HG03378 (cell line): ENCODE measurements at regions not wholly inside any gene's neighbourhood (a gene's known extent, or its start where the extent isn't known, plus 50 kb on each side); places are given as distances from the start of the nearest gene placed in this dataset.
A peak's percentile ranks its signal among the peaks of the same experiment; 100 is the strongest.
"Not testable (repeated sequence)": the region's sequence is repeated elsewhere in the genome, so short reads cannot be mapped to it uniquely, and the experiment has no call there.

Experiments
- ATAC-seq: cut with Tn5 transposase; IDR thresholded peaks from one replicate; pipeline ENCODE4 v1.9.1; 2021; ENCODE audit warnings: mild to moderate bottlenecking, moderate library complexity; ENCODE audit not compliant: unreplicated experiment

DNA sequence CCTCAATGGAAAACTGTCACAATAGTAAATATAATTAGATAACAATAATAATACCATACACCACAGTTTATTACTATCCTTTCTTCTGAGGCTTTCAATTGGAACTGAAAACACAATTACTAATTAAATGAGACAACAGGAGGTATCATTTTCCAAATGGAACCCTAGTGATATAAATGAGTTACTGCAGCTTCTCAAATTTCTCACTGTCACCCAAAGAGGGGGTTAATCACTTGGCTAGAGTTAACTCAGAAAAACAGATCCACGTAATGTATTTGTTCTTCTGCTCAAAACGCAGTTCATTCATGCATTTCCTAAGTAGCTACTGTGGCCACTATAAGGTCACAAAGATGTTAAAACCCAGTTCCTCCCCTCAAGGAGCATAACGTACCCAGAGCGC, 120.9 kb upstream of the FOXN3 start:
- ATAC-seq, result no peak

DNA sequence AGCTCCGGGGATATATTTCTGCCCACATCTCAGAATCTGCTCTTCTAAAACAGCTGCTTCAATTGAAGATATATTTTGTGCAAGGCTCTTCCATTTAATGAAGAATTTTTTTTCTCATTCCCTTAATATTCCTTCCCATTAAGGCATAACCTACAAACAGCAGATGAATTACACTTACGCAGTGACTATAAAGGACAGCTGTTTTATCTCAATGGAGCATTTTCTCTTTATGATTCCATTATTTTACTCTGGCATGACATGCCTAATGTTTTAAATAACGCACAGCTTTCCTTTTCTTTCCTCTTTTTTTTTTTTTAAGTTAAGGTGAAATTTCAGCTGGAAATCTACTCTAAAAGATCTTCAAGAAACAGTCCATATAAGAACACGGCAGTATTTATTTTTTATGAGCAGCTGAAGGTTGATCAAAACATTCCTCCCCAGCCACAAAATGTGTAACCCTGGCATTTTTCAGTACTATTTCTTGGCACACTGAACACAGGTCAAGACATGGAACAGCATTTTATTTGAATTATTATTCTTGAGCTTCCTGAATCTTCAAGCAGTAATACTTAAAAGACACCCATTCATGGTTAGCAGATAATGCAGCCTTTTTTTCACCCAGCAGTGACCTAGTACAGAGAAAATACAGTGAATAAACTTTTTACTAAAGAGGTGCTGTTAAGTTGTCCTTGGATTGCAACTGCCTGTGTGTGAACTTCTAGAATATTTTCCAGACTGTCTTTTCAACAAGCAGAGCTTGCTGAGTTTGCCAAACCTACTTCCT, 118.1 kb upstream of the FOXN3 start:
- ATAC-seq, result no peak

DNA sequence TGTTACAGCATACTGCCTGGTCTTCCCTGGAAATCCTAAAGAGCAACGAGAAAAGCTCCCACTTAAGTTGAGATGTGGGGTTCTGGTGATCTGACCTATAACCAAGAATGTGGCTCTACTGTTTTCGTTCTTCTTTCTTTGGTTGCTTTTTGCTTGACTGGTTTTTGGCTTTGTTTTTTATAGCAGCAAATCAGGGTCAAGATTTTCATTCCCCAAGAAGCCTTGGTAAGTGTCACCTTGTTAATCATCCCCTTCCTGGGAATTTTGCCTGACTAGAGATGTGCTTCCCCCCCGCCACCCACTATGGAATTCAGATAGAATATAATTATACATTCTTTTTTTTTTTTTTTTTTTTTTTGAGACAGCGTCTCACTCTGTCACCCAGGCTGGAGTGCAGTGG, 116.7 kb upstream of the FOXN3 start:
- ATAC-seq, result no peak

DNA sequence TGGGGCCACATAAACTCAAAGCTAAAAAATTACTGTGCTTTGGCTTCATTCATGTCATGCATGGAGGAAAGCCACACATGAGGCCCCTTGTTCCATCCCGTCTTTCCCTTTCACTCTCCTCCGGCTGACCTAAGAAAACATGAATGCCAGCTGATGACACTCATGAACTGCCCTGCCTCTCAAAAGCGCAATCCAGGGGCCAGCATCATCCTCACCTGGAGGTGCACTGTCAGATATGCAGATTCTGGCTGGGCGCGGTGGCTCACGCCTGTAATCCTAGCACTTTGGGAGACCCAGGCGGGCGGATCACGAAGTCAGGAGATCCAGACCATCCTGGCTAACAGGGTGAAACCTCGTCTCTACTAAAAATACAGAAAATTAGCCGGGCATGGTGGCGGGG, 116.1 kb upstream of the FOXN3 start:
- no peak for ATAC-seq

DNA sequence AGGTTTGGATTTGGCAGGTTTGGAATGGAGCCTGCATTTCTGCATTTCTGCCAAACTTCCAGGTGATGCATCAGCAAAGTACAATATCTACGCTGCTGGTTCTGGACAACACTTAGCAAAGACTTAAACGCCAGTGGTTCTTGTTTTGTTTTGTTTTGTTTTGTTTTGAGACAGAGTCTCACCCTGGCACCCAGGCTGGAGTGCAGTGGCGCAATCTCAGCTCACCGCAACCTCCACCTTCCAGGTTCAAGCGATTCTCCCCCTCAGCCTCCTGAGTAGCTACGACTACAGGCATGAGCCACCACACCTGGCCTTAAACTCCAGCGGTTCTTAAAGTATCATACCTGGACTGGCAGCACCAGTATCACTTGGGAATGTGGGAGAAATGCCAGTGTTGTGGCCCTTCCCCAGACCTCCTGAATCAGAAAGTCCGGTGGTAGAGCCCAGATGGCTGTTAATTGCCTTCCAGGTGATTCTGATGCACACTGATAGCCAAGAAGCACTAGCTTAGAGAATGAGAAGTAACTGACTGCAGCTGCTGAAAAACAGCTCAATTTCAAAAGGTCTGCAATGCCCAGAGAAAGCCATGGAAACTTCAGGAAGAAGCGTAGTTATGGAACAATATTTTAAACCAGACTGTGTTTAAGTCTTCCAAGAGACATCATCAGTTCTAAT, 114.8 kb upstream of the FOXN3 start:
- ATAC-seq, result no peak

DNA sequence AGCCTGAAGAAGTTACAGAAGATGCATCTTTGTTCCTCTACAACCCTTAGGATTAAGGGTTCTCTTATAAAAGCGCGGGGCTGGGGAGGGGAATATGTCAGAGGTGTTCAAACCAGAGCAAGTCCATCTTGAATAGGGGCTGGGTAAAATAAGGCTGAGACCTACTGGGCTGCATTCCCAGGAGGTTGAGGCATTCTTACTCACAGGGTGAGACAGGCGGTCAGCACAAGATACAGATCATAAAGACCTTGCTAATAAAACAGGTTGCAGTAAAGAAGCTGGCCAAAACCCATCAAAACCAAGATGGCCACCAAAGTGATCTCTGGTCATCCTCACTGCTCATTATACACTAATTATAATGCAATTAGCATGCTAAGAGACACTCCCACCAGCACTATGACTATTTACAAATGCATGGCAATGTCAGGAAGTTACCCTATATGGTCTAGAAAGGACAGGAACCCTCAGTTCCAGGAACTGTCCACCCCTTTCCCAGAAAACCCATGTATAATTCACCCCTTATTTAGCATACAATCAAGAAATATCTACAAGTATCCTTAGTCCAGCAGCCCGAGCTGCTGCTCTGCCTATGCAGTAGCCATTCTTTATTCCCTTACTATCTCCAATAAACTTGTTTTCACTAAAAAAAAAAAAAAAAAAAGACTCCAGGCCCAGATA, 108.1 kb upstream of the FOXN3 start:
- no peak for ATAC-seq

DNA sequence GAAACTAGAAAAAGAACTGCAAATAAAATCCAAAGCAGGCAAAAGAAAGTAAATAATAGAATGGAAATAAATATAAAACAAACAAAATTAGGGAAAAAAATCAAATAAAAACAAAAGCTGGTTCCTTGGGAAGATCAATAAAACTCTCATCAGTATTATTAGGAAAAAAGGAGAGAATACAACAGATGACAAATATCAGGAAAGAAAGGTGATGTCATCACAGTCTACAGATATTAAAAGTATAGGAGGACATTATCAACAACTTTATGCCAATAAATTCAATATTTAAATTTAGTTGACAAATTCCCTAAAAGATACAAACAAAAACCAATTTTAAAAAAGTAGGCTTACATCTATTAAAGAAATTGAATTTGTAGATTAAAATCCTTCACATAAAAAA, 107.4 kb upstream of the FOXN3 start:
- ATAC-seq, result no peak

DNA sequence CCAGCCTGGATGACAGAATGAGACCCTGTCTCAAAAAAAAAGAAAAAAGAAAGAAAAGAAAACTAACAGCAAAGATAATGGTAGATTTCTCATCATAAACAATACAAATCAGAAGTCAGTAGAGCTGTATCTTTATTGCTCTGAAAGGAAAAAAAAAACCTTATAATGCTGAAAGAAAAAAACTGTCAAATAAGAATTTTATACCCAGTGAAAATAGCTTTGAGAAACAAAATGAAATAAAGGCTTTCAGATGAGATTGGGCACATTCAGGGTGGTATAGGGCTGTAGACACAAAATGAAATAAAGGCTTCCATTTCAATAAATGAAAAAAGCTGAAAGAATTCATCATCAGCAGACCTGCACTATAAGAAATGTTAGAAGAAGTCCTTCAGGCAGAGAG, 105.0 kb upstream of the FOXN3 start:
- no peak for ATAC-seq

DNA sequence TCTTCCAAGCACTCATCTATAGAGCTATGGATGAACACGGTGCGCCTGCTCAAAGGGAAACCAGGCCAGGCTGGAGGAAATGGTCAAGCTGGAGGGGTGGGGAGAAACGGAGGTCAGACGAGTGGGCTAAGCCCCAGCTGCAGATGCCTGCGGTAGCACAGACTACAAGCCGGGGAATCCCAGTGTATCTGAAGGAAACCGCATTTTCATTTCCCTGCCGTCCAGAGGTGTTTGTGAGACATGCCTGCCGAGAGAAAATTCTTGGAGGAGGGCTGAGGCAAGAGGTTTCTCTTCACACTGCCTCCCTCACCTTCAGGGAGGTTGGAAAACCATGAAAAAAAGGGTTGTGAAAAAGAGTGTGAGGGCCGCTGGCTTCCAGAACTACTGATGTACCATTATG, 102.0 kb upstream of the FOXN3 start:
- no peak for ATAC-seq

DNA sequence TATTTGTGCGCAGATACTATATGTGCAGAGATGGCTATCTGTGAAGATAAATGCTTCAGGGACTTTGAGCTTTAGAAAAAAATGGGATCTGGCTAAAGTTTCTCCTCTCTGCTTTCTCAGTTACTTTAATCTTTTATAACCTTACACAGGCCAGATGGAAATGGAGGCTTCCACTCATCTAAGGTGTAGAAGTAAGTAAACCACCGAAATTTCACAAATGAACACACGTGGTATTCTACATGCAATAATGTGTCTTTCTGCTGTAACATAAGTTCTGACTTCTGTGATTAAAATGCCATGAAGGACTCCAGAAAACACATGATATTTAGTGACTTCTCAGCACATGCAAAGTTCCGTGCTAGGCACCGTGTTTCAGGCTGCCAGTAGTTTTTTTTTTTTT, 99.1 kb upstream of the FOXN3 start:
- ATAC-seq, result no peak

DNA sequence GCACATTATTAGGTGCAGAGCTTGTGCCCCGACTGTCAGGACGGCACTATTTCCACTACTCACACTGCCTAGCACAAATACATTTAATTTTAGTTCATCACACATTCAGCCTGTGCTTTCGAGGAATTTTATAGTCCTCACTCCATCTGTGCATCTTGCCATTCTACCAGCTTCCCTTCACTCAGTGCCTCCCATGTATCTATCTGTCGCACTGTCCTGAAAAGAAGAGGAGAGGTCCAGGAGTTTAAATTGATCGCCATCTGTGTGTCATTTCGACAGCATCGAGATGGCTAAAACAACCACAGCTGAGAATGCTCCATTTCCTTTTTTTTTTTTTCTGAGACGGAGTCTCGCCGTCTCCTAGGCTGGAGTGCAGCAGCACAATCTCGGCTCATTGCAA, 97.6 kb upstream of the FOXN3 start:
- no peak for ATAC-seq

DNA sequence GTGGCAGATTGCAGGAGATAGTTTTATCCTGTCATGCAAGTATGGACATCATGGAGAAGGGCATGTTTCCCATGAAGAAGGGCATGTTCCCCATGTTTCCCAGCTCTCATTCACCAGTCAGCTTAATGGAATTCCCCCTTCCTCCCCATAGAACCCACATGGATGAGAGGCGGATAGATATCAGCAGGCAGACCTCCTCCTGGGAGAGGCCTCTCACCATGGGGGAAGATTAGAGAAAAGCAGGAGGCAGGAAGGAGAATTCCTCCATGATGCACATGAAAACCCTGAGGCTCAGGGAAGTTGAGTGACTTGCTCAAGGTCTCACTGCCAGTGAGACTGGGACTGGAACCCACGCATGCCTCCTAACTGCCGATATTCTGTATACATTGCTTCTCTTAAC, 92.9 kb upstream of the FOXN3 start:
- ATAC-seq, result no peak

DNA sequence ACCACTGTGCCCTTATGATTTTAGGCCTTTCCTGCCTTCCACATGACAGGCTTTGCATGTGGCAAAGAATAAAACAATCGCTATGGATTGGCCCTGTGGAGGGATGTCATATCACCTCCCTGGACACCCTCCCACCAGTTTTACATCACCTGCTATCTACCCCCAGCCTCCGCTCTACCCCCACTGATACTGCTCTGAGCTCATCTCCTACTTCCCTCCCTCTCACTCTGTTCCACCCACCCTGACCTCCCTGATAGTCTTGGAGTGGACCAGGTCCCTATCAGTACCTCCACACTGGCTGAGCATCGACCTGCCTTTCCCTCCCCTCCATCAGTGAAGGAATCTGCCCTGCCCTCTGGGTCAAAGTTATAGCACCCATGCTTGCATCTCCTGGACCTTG, 91.8 kb upstream of the FOXN3 start:
- ATAC-seq, result no peak

DNA sequence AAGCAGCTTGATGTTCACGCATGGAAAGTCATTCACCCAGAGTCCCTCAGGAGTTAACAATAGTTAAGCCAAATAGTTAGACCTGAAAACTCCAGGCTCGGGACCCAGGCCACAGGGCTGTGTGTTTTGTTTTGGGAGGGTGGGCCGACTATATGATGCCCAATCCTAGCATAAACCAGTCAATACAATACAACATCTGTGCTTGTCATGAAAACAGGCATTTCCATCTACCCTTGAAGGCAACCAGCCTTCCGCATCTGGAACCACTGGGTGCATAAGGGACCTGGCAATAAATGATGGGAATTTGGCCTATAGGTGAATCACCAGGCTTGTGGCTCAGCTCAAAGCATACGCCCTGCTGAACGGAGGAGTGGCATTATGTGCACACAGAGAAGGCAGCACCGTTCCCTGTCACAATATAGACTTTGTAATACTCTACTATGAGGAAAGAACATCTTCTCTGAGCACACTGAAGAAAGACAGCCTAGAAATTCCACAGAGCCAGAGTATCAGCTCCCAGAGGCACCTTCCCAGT, 91.0 kb upstream of the FOXN3 start:
- ATAC-seq, result no peak

DNA sequence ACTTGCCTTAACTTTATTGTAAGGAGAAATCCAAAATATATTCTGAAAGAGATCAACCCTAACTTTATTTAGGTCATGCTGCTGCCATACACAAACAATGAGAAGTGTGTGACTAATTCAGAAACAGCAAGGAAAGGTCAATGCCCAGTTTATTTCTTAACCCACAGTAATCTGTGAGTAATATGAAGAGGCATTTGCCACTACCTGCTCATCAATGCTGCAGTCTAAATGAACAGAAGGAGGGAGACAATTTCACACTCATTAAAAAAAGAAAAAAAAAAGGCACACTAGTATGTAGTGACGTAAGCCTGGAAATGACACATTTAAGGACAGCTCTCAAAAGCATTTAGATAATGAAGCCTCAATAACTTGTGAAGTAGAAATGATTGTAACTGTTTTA, 90.5 kb upstream of the FOXN3 start:
- ATAC-seq, result peak; percentile 47

DNA sequence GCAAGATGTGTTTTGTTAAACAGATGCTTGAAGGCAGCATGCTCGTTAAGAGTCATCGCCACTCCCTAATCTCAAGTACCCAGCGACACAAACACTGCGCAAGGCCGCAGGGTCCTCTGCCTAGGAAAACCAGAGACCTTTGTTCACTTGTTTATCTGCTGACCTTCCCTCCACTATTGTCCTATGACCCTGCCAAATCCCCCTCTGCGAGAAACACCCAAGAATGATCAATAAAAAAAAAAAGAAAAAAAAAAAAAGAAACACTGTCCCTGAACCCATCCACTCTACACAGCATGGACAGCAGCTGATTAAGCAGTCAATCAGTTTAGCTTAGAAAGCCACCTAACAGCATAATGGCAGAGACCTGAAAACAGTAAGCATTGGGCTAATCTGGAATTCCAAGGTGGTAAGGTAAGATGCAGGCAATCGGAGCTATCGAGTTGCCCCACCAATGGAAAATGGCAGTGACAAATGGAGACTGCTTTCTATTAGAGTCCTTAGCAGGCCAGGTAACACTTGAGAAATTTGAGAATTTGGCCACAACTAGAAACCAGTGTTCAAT, 89.9 kb upstream of the FOXN3 start:
- not testable (repeated sequence) for ATAC-seq

DNA sequence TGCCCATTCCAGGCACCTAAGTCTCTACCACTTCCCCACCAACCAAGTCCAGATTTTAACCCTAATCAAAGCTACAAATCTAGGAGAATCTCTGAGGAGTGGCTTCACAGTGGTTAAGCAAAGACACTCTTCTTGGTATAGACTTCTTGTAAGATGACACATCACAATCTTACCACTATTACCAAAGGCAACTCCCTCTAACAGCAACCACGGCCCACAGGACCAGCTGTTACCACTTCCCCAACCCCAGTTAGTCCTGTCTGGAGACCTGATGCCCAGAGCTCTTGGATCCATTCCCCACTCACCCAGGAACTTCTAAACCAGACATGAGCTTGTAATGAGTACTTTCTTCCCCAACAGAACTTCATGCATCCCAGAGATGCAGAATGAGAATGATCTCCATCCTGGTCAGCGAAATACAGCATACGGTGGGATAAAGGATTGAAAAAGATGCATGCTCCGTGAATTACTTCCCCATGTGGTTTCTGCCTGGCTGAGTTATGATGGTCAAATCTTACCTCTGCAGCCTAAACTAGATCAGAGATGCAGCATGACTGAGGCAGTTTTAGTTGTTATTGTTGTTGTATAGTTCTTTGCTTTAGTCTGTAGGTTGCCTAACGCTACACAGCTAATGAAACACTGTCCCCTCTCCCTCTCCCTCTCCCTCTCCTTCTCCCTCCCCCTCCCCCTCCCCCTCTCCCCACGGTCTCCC, 87.7 kb upstream of the FOXN3 start:
- ATAC-seq, result peak; percentile 63

DNA sequence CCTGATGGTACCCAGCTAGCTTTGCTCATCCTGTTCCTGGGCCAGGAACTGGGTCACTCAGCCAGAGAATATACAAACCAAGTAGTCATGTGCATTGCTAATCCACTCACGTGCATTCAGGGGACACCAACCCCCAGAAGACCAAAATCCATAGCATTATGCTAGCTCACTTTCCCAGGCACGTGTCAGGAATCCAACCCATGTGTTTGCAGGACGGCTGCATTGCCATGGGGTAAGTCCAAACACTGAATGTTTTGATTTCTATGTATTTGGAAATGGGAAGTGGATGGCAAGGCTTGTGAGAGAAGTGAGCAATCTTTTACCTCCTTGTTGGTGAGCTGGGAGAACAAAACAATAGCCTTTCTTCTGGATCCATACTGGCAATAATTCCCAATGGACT, 87.1 kb upstream of the FOXN3 start:
- ATAC-seq, result no peak

DNA sequence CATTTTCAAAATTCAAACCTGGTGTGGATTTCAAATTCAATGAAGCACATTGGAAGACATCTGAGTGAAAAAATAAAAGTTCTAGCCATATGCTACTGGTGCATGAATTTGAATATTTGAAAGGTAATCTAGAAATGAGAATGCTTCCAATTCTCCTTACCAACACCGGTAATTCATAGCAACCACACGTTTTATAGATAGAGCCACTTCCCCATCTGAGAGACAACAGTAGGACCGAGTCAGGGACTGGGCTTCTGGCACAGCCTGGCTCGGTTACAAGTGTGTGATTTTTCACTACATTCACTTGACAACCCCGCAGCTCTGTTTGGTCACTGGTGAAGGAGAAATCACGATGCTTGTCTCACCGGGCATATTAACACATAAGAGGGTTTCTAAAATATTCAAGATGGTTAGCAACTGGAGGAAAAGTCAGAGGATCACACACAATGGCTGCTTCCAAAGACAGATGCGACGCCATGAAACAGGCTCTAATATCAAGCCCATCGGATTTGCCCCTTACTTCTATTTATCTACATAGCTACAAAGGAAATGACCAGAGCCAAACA, 86.5 kb upstream of the FOXN3 start:
- ATAC-seq, result no peak

DNA sequence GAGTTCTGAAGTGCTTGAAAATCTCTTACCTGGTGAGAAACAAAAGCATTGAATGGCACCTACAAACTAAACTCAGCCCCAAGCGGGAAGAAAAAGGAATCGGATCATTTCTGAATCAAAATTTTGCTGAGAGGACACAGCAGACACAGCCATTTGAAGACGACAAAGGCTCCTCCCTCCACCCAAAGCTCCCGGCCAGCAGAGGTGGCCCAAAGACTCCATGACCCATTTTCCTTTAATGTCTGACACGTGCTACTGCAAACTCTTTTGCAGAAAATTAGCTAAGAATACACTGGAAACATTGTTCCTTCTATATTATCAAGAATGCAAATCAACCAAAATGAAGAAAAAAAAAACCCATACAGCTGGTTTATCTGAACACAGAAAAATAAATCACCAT, 85.9 kb upstream of the FOXN3 start:
- ATAC-seq, result no peak

DNA sequence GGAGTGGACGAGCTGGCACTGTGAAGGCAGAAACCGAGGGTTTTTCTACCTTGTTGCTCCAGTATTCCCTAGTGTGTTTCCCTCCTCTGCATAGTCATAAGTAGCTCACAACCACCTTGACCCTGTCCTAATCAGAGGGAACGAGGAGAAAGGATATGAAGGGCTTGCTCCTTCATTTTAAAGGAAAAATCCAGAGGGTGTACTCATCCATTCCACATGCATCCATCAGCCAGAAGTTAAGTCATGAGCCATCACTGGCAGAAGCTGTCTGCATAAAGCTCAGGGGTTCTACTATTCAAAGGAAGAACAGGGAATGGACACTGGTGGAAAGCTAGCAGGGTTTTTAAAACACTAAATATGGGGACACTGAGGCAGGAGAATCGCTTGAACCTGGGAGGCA, 84.3 kb upstream of the FOXN3 start:
- no peak for ATAC-seq
